H9 (cell line): ENCODE measurements at regions not wholly inside any gene's neighbourhood (a gene's known extent, or its start where the extent isn't known, plus 50 kb on each side); places are given as distances from the start of the nearest gene placed in this dataset.

Experiments
- DNase-seq: peaks from one replicate; pipeline ENCODE4 v3.0.0-alpha.2; 2017
- H2AFZ ChIP-seq: one replicate; pipeline ENCODE4 v1.6.1; 2013; ENCODE audit warnings: mild to moderate bottlenecking, low read length, control low read depth, moderate library complexity
- H2AK5ac ChIP-seq: 2 replicates; pipeline ENCODE4 v1.6.1; 2013; ENCODE audit warnings: low read length, control low read depth, mixed read lengths; ENCODE audit not compliant: insufficient read length
- H2BK120ac ChIP-seq: one replicate; pipeline ENCODE4 v1.6.1; 2013; ENCODE audit warnings: low read depth, mild to moderate bottlenecking, low read length, control low read depth, inconsistent platforms; ENCODE audit not compliant: poor library complexity, severe bottlenecking
- H2BK12ac ChIP-seq: 2 replicates; pipeline ENCODE4 v1.6.1; 2013; ENCODE audit warnings: low read length, control low read depth, mixed read lengths, low read depth; ENCODE audit not compliant: insufficient read length
- H2BK15ac ChIP-seq: 2 replicates; pipeline ENCODE4 v1.6.1; 2013; ENCODE audit warnings: low read depth, low read length, control low read depth
- H2BK20ac ChIP-seq: one replicate; pipeline ENCODE4 v1.6.1; 2013; ENCODE audit warnings: low read depth, mild to moderate bottlenecking, low read length, control low read depth, inconsistent platforms; ENCODE audit not compliant: poor library complexity, severe bottlenecking
- H2BK5ac ChIP-seq: 2 replicates; pipeline ENCODE4 v1.6.1; 2013; ENCODE audit warnings: low read length, control low read depth, mixed read lengths; ENCODE audit not compliant: insufficient read length
- H3K14ac ChIP-seq: 2 replicates; pipeline ENCODE4 v1.6.1; 2013; ENCODE audit warnings: low read length, control low read depth; ENCODE audit not compliant: insufficient read depth
- H3K18ac ChIP-seq: 2 replicates; pipeline ENCODE4 v1.6.1; 2013; ENCODE audit warnings: low read depth, mild to moderate bottlenecking, mixed read lengths, low read length, control low read depth; ENCODE audit not compliant: insufficient read length
- H3K23ac ChIP-seq: 2 replicates; pipeline ENCODE4 v1.6.1; 2013; ENCODE audit warnings: low read length, control low read depth, mixed read lengths, low read depth; ENCODE audit not compliant: insufficient read length
- H3K23me2 ChIP-seq: 2 replicates; pipeline ENCODE4 v1.6.1; 2013; ENCODE audit warnings: low read depth, mild to moderate bottlenecking, mixed read lengths, low read length, control low read depth; ENCODE audit not compliant: insufficient read length, poor library complexity, severe bottlenecking
- H3K27ac ChIP-seq: 2 replicates; pipeline ENCODE4 v1.5.1; 2013; ENCODE audit warnings: low read length, control low read depth, mixed read lengths, low read depth; ENCODE audit not compliant: insufficient read length
- H3K27me3 ChIP-seq: 2 replicates; pipeline ENCODE4 v1.6.1; 2013; ENCODE audit warnings: low read length, control low read depth, inconsistent platforms; ENCODE audit not compliant: insufficient read depth
- H3K4ac ChIP-seq: 2 replicates; pipeline ENCODE4 v1.6.1; 2013; ENCODE audit warnings: low read depth, mild to moderate bottlenecking, control low read depth, inconsistent platforms, low read length, moderate library complexity
- H3K4me1 ChIP-seq: 2 replicates; pipeline ENCODE4 v1.6.1; 2013; ENCODE audit warnings: low read length, control low read depth, inconsistent platforms; ENCODE audit not compliant: insufficient read depth
- H3K4me2 ChIP-seq: 2 replicates; pipeline ENCODE4 v1.6.1; 2013; ENCODE audit warnings: low read length, control low read depth, mixed read lengths; ENCODE audit not compliant: insufficient read length, insufficient read depth
- H3K56ac ChIP-seq: 2 replicates; pipeline ENCODE4 v1.6.1; 2013; ENCODE audit warnings: low read depth, mild to moderate bottlenecking, mixed read lengths, low read length, control low read depth; ENCODE audit not compliant: insufficient read length
- H3K79me1 ChIP-seq: 2 replicates; pipeline ENCODE4 v1.6.1; 2013; ENCODE audit warnings: low read depth, mild to moderate bottlenecking, moderate library complexity, low read length, control low read depth, inconsistent platforms; ENCODE audit not compliant: insufficient read depth, poor library complexity, severe bottlenecking
- H3K79me2 ChIP-seq: 2 replicates; pipeline ENCODE4 v1.6.1; 2013; ENCODE audit warnings: low read length, control low read depth, inconsistent platforms; ENCODE audit not compliant: insufficient read depth
- H3K9ac ChIP-seq: 2 replicates; pipeline ENCODE4 v1.6.1; 2013; ENCODE audit warnings: low read length, control low read depth, mixed read lengths; ENCODE audit not compliant: insufficient read length; ENCODE audit errors: extremely low read depth
- H3K9me3 ChIP-seq: one replicate; pipeline ENCODE4 v1.6.1; 2013; ENCODE audit warnings: low read depth, low read length, inconsistent platforms; ENCODE audit not compliant: control insufficient read depth
- H3T11ph ChIP-seq: one replicate; pipeline ENCODE4 v1.6.1; 2013; ENCODE audit warnings: mild to moderate bottlenecking, low read length, control low read depth, inconsistent platforms
- H4K20me1 ChIP-seq: one replicate; pipeline ENCODE4 v1.6.1; 2013; ENCODE audit not compliant: control insufficient read depth, insufficient read length, insufficient read depth
- H4K5ac ChIP-seq: 2 replicates; pipeline ENCODE4 v1.6.1; 2013; ENCODE audit warnings: low read depth, mild to moderate bottlenecking, mixed read lengths, low read length, control low read depth; ENCODE audit not compliant: insufficient read length
- H4K8ac ChIP-seq: replicated peaks from 2 replicates; pipeline ENCODE4 v1.6.1; 2013; ENCODE audit warnings: low read length, control low read depth, mixed read lengths, low read depth; ENCODE audit not compliant: insufficient read length
- H4K91ac ChIP-seq: 2 replicates; pipeline ENCODE4 v1.6.1; 2013; ENCODE audit warnings: low read depth, mild to moderate bottlenecking, moderate library complexity, mixed read lengths, low read length, control low read depth; ENCODE audit not compliant: insufficient read length
- H3K27ac Mint-ChIP-seq, 3 experiments: 2 replicates in 2 of 3; 3 replicates in 1 of 3; pipeline ENCODE4 v1.8.0; 2020 to 2021; ENCODE audit warnings: mixed read lengths in 3 of 3, mild to moderate bottlenecking in 1 of 3, moderate library complexity in 1 of 3
- H3K27me3 Mint-ChIP-seq: 2 replicates; pipeline ENCODE4 v1.8.0; 2021; ENCODE audit warnings: low read depth, mild to moderate bottlenecking, moderate library complexity, mixed read lengths
- H3K36me3 Mint-ChIP-seq, 3 experiments: 2 replicates in 2 of 3; 3 replicates in 1 of 3; pipeline ENCODE4 v1.8.0; 2020 to 2021; ENCODE audit warnings: low read depth in 3 of 3, mixed read lengths in 3 of 3; ENCODE audit not compliant: insufficient read depth in 1 of 3
- H3K4me1 Mint-ChIP-seq, 2 experiments: 2 replicates each; pipeline ENCODE4 v1.8.0; 2020; ENCODE audit warnings: mixed read lengths in 2 of 2
- H3K4me3 Mint-ChIP-seq, 2 experiments: 2 replicates in 1 of 2; 3 replicates in 1 of 2; pipeline ENCODE4 v1.8.0; 2020 to 2021; ENCODE audit warnings: mild to moderate bottlenecking in 2 of 2, mixed read lengths in 2 of 2, moderate library complexity in 1 of 2
- H3K9me3 Mint-ChIP-seq, 2 experiments: 2 replicates in 1 of 2; 3 replicates in 1 of 2; pipeline ENCODE4 v1.8.0; 2020; ENCODE audit warnings: mild to moderate bottlenecking in 2 of 2, mixed read lengths in 2 of 2, moderate library complexity in 1 of 2
- WGBS: extraction: QIAGEN DNeasy Blood & Tissue Kit; methylation state at CpG from one replicate; pipeline ENCODE4 v1.1.7; 2013; ENCODE audit warnings: missing lambda C conversion rate, low lambda C conversion rate, mixed read lengths; ENCODE audit not compliant: insufficient read length; ENCODE audit errors: extremely low coverage; 5-methylcytosine and 5-hydroxymethylcytosine counted together
- TF ChIP-seq, protein P1 (sequence below): fragments of 200-600 bp; sonication (generic); conservative IDR thresholded peaks from 3 replicates; pipeline ENCODE4 v1.8.0; 2021; ENCODE audit warnings: antibody characterized with exemption, mild to moderate bottlenecking

DNA sequence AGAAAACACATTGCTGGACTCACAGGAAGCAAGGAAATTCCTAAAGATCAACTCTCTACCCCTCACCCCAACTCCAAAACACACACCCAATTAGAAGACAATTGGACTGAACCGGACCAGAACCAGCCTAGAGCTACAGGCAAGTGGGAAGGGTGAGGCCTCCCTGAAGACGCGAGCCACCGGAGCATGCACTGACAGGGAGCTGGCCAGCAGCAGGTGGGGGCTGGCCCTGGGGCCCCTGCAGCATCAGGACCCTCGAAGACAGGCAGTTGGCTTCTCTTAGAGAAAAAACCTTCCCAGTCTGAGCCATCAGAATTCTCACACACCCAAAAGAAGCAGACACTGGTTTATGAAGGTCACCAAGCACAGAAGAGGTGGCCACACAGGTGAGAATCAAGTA lies 209.5 kb upstream of the DIO3 start:
- TF ChIP-seq, protein P1, sequence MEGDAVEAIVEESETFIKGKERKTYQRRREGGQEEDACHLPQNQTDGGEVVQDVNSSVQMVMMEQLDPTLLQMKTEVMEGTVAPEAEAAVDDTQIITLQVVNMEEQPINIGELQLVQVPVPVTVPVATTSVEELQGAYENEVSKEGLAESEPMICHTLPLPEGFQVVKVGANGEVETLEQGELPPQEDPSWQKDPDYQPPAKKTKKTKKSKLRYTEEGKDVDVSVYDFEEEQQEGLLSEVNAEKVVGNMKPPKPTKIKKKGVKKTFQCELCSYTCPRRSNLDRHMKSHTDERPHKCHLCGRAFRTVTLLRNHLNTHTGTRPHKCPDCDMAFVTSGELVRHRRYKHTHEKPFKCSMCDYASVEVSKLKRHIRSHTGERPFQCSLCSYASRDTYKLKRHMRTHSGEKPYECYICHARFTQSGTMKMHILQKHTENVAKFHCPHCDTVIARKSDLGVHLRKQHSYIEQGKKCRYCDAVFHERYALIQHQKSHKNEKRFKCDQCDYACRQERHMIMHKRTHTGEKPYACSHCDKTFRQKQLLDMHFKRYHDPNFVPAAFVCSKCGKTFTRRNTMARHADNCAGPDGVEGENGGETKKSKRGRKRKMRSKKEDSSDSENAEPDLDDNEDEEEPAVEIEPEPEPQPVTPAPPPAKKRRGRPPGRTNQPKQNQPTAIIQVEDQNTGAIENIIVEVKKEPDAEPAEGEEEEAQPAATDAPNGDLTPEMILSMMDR, result no peak
- no peak overlapping the region for H2BK120ac ChIP-seq
- H3K79me1 ChIP-seq, result no peaks in the 10 kb centered on the region
- no peak overlapping the region for H3T11ph ChIP-seq
- H3K4ac ChIP-seq, result no peak overlapping the region
- no peak overlapping the region for H3K14ac ChIP-seq
- H2BK5ac ChIP-seq, result no peak overlapping the region
- no peaks in the 10 kb centered on the region for H3K27me3 ChIP-seq
- no peaks in the 10 kb centered on the region for H3K9me3 ChIP-seq
- WGBS, result no CpG with 5 or more reads among the region's 5 CpGs
- no peaks in the 10 kb centered on the region for H3K4me1 ChIP-seq
- no peak overlapping the region for H3K18ac ChIP-seq
- Mint-ChIP-seq H3K4me1 (peaks cover 10% of the 10 kb centered on the region in 2 experiments), H3K36me3 (peaks cover 0 to 14% (median 4%) of the 10 kb centered on the region in 3 experiments; a peak in 2 of 7 replicates), H3K27ac (no peak overlapping the region), H3K4me3 (no peak overlapping the region), H3K9me3 (peaks cover 13 to 21% of the 10 kb centered on the region in 2 experiments), H3K27me3 (peaks cover 7% of the 10 kb centered on the region)
- DNase-seq, result no peak
- no peaks in the 10 kb centered on the region for H3K23me2 ChIP-seq
- no peak overlapping the region for H4K8ac ChIP-seq
- no peak overlapping the region for H4K91ac ChIP-seq
- no peak overlapping the region for H3K9ac ChIP-seq
- H3K27ac ChIP-seq, result no peak overlapping the region
- H4K20me1 ChIP-seq, result no peaks in the 10 kb centered on the region
- no peaks in the 10 kb centered on the region for H3K79me2 ChIP-seq
- H2BK15ac ChIP-seq, result no peak overlapping the region
- no peak overlapping the region for H3K4me2 ChIP-seq
- no peak overlapping the region for H2AK5ac ChIP-seq
- H2BK20ac ChIP-seq, result no peak overlapping the region
- no peak overlapping the region for H2BK12ac ChIP-seq
- H3K56ac ChIP-seq, result no peak overlapping the region
- no peak overlapping the region for H3K23ac ChIP-seq
- H4K5ac ChIP-seq, result no peak overlapping the region
- H2AFZ ChIP-seq, result no peak overlapping the region
